ENCODE measurements at regions not wholly inside any gene's neighbourhood (a gene's known extent, or its start where the extent isn't known, plus 50 kb on each side); places are given as distances from the start of the nearest gene placed in this dataset.

DNA sequence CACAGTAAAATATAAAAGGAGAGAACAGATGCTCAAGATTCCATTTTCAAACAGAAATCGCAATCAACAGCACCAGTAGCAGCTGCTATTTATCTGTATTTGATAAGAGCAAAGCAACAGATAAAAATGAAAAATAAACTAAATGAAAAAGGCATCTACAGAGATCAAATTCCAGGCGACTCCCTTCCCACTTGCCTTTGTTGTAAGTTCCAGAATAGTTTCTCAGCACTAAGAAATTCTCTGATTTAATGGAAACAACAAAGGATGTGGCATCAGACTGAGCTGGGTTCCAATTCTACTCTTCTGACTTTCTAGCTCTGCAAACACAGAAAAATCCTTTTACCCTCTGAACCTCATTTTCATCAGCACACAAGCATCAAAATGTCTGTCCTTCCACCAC, 110.8 kb upstream of the MME start:
- DNase-seq (ENCODE audit: low spot score in 2 of 2) = no peak
- no peaks in the 10 kb centered on the region for H3K4me1 ChIP-seq
- no peaks in the 10 kb centered on the region for H3K27me3 ChIP-seq (ENCODE audit: low read depth)
- H3K36me3 ChIP-seq (replicated peaks) = no peaks in the 10 kb centered on the region
- in situ Hi-C loops (cut with MboI; ENCODE audit: low sequenced_read_pairs) = no loop called here
- no peak overlapping the region for H3K4me3 ChIP-seq
- no peaks in the 10 kb centered on the region for H3K9me3 ChIP-seq

DNA sequence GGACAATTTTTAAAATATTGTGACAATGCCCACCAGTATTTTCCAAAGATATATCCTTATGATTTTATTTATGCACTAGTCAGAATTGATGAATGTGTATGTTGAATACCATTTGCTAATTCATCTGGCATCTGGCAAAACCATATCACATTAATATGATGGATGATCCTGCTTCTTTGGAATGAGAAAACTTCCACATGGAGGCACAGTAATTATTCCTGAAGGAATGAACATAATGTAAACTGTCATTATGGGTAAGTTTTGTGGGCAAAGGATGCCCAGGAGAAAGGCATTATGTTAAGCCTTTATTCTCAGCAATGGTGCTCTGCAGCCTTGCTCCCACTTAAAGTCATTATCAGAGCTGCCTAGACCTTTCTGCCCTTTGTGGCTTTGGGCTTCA, 113.0 kb upstream of the MME start:
- in situ Hi-C loops (cut with MboI; ENCODE audit: low sequenced_read_pairs) = no loop called here
- no peaks in the 10 kb centered on the region for H3K27me3 ChIP-seq (ENCODE audit: low read depth)
- no peaks in the 10 kb centered on the region for H3K36me3 ChIP-seq (replicated peaks)
- DNase-seq (ENCODE audit: low spot score in 2 of 2) = no peak
- no peaks in the 10 kb centered on the region for H3K4me1 ChIP-seq
- no peaks in the 10 kb centered on the region for H3K9me3 ChIP-seq
- no peak overlapping the region for H3K4me3 ChIP-seq

GRCh38 chr3:154956815-154957214, 123.3 kb upstream of the MME start:
- Histone ChIP-seq H3K4me1 (no peaks in the 10 kb centered on the region), H3K4me3 (no peak overlapping the region), H3K27me3 (ENCODE audit: low read depth) (no peaks in the 10 kb centered on the region), H3K9me3 (no peaks in the 10 kb centered on the region), H3K36me3 (replicated peaks) (no peaks in the 10 kb centered on the region)
- DNase-seq (ENCODE audit: low spot score in 2 of 2) = no peak
- in situ Hi-C loops (cut with MboI; ENCODE audit: low sequenced_read_pairs) = loop anchor here (10.0 kb wide), 1 partner anchor 368 kb away; no protein-coding TSS in a partner anchor

DNA sequence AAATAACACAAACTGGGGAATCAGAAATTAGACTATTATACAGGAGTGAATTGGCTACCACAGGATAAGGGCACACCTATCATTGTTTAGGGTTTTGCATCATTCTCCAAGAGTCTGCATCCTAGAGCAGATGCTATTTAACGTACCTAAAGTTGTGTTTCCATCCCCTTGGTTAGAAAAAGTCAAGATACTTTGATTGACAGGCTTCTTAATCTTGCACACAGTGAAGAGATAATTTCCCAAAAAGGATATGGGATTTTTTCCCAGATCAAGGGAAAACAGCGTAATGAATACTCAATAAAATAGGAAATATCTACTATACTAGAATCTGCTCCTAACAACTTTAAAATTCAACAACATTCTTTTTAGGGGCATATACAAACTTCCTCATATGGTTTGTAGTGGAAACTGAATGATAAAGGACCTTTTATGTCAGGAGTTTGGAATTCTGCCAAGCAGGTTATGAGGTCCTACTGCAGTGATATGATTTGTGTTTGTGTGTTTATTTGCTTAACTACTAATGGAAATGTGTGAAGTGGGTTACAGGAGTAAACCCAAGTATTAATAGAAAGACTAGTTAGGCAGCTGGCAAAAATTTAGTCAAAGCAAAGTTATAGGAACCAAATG, 124.1 kb upstream of the MME start:
- DNase-seq (ENCODE audit: low spot score in 2 of 2) = no peak
- Histone ChIP-seq H3K36me3 (replicated peaks) (no peaks in the 10 kb centered on the region), H3K4me3 (no peak overlapping the region), H3K9me3 (no peaks in the 10 kb centered on the region), H3K4me1 (no peaks in the 10 kb centered on the region), H3K27me3 (ENCODE audit: low read depth) (no peaks in the 10 kb centered on the region)
- in situ Hi-C loops (cut with MboI; ENCODE audit: low sequenced_read_pairs) = loop anchor here (10.0 kb wide), 1 partner anchor 369 kb away; no protein-coding TSS in a partner anchor

DNA sequence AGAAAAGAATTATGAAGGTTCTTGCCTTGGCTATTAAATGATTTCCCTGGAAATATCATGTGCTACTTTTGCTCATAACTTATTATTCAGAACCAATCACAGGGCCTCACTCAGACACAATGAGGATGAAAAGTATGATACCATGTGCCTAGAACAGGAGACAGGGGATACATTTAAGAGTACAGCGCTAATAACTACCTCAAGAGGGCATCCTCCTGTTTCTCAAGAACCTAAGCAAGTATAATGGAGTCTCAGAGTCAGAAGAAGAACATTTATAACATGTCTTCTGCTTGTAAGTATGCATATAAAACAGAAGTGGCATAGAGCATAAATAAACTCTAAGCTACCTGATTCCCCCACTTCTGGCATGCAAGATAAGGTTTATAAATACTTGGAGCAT, 125.4 kb upstream of the MME start:
- H3K36me3 ChIP-seq (replicated peaks) = no peaks in the 10 kb centered on the region
- no peaks in the 10 kb centered on the region for H3K27me3 ChIP-seq (ENCODE audit: low read depth)
- peak in 1 of 2 experiments; percentile 68 for DNase-seq (ENCODE audit: low spot score in 2 of 2)
- no peaks in the 10 kb centered on the region for H3K4me1 ChIP-seq
- no peak overlapping the region for H3K4me3 ChIP-seq
- no peaks in the 10 kb centered on the region for H3K9me3 ChIP-seq
- in situ Hi-C loops (cut with MboI; ENCODE audit: low sequenced_read_pairs) = loop anchor here (10.0 kb wide), 1 partner anchor 370 kb away; no protein-coding TSS in a partner anchor

GRCh38 chr3:154953538-154953937, 126.6 kb upstream of the MME start:
- Histone ChIP-seq H3K36me3 (replicated peaks) (no peaks in the 10 kb centered on the region), H3K9me3 (no peaks in the 10 kb centered on the region), H3K4me1 (no peaks in the 10 kb centered on the region), H3K27me3 (ENCODE audit: low read depth) (no peaks in the 10 kb centered on the region), H3K4me3 (no peak overlapping the region)
- in situ Hi-C loops (cut with MboI; ENCODE audit: low sequenced_read_pairs) = loop anchor here (10.0 kb wide), 1 partner anchor 371 kb away; no protein-coding TSS in a partner anchor
- no peak for DNase-seq (ENCODE audit: low spot score in 2 of 2)

- in situ Hi-C loops (cut with MboI; ENCODE audit: low sequenced_read_pairs) = loop anchor here (10.0 kb wide), 1 partner anchor 372 kb away; no protein-coding TSS in a partner anchor
- Histone ChIP-seq H3K9me3 (no peaks in the 10 kb centered on the region), H3K4me1 (no peaks in the 10 kb centered on the region), H3K27me3 (ENCODE audit: low read depth) (no peaks in the 10 kb centered on the region), H3K36me3 (replicated peaks) (no peaks in the 10 kb centered on the region), H3K4me3 (no peak overlapping the region)
- no peak for DNase-seq (ENCODE audit: low spot score in 2 of 2)
Observed at GRCh38 chr3:154952553-154952952, 127.6 kb upstream of the MME start.

DNA sequence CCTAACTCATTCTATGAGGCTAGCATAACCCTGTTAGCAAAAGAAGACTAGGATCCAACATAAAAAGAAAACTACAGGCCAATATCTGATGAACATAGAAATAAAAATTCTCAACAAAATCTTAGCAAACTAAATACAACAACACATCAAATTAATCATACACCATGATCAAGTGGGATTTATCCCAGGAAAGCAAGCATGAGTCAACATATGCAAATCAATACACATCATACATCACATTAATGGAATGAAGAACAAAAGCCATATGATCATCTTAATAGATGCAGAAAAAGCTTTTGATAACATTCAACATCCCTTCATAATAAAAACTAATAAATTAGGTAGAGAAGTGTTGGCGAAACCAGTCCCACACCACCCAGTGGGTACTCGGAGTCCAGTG, 136.1 kb upstream of the MME start:
- Histone ChIP-seq H3K9me3 (no peaks in the 10 kb centered on the region), H3K36me3 (replicated peaks) (no peaks in the 10 kb centered on the region), H3K4me3 (no peak overlapping the region), H3K4me1 (no peaks in the 10 kb centered on the region), H3K27me3 (ENCODE audit: low read depth) (no peaks in the 10 kb centered on the region)
- in situ Hi-C loops (cut with MboI; ENCODE audit: low sequenced_read_pairs) = no loop called here
- no peak for DNase-seq (ENCODE audit: low spot score in 2 of 2)

- in situ Hi-C loops (cut with MboI; ENCODE audit: low sequenced_read_pairs) = no loop called here
- H3K9me3 ChIP-seq = no peaks in the 10 kb centered on the region
- H3K27me3 ChIP-seq (ENCODE audit: low read depth) = no peaks in the 10 kb centered on the region
- H3K4me1 ChIP-seq = no peaks in the 10 kb centered on the region
- H3K4me3 ChIP-seq = no peak overlapping the region
- no peak for DNase-seq (ENCODE audit: low spot score in 2 of 2)
- H3K36me3 ChIP-seq (replicated peaks) = no peaks in the 10 kb centered on the region
Observed at GRCh38 chr3:154942827-154943226, 137.3 kb upstream of the MME start.

- in situ Hi-C loops (cut with MboI; ENCODE audit: low sequenced_read_pairs) = no loop called here
- no peaks in the 10 kb centered on the region for H3K27me3 ChIP-seq (ENCODE audit: low read depth)
- no peaks in the 10 kb centered on the region for H3K9me3 ChIP-seq
- H3K36me3 ChIP-seq (replicated peaks) = no peaks in the 10 kb centered on the region
- no peak overlapping the region for H3K4me3 ChIP-seq
- no peak for DNase-seq (ENCODE audit: low spot score in 2 of 2)
- H3K4me1 ChIP-seq = no peaks in the 10 kb centered on the region
Observed at GRCh38 chr3:154936196-154936595, 143.9 kb upstream of the MME start.

DNA sequence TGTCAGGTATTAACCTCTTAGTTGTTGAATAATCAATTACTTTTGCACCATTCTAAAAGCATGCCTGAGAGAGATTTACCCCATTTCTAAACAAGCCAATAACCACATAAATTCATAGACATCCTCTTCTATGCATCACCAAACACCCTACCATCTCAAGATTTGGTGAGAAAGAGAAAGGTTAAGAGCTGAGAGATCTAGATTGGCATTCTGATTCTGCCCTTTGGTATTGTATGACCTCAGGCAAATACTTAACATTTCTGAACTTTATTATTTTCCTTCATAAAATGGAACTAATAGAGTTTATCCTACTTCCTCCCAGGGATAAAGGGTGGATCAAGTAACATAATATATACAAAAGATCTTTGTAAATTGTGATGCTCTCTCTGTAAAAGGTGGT, 146.5 kb upstream of the MME start:
- no peak for DNase-seq (ENCODE audit: low spot score in 2 of 2)
- H3K27me3 ChIP-seq (ENCODE audit: low read depth) = no peaks in the 10 kb centered on the region
- no peaks in the 10 kb centered on the region for H3K4me1 ChIP-seq
- H3K36me3 ChIP-seq (replicated peaks) = no peaks in the 10 kb centered on the region
- H3K4me3 ChIP-seq = no peak overlapping the region
- in situ Hi-C loops (cut with MboI; ENCODE audit: low sequenced_read_pairs) = no loop called here
- no peaks in the 10 kb centered on the region for H3K9me3 ChIP-seq

GRCh38 chr3:154932633-154933032, 147.5 kb upstream of the MME start:
- in situ Hi-C loops (cut with MboI; ENCODE audit: low sequenced_read_pairs) = no loop called here
- no peaks in the 10 kb centered on the region for H3K36me3 ChIP-seq (replicated peaks)
- H3K9me3 ChIP-seq = no peaks in the 10 kb centered on the region

GRCh38 chr3:154931484-154931883, 148.6 kb upstream of the MME start:
- Histone ChIP-seq H3K4me1 (no peaks in the 10 kb centered on the region; the same call in 1 of the 2 replicates), H3K9me3 (no peaks in the 10 kb centered on the region), H3K27me3 (ENCODE audit: low read depth) (no peaks in the 10 kb centered on the region), H3K4me3 (no peak overlapping the region), H3K36me3 (replicated peaks) (no peaks in the 10 kb centered on the region)
- in situ Hi-C loops (cut with MboI; ENCODE audit: low sequenced_read_pairs) = no loop called here
- no peak for DNase-seq (ENCODE audit: low spot score in 2 of 2)

More at GRCh38 chr3:154932633-154933032, 147.5 kb upstream of the MME start:
- Histone ChIP-seq H3K4me1 (no peaks in the 10 kb centered on the region), H3K27me3 (ENCODE audit: low read depth) (no peaks in the 10 kb centered on the region), H3K4me3 (no peak overlapping the region)
- DNase-seq (ENCODE audit: low spot score in 2 of 2) = no peak

GRCh38 chr3:154926721-154927120, 153.4 kb upstream of the MME start:
- in situ Hi-C loops (cut with MboI; ENCODE audit: low sequenced_read_pairs) = no loop called here
- Histone ChIP-seq H3K4me3 (no peak overlapping the region), H3K4me1 (no peaks in the 10 kb centered on the region; the same call in 1 of the 2 replicates), H3K9me3 (no peaks in the 10 kb centered on the region), H3K27me3 (ENCODE audit: low read depth) (no peaks in the 10 kb centered on the region), H3K36me3 (replicated peaks) (no peaks in the 10 kb centered on the region)
- no peak for DNase-seq (ENCODE audit: low spot score in 2 of 2)

DNA sequence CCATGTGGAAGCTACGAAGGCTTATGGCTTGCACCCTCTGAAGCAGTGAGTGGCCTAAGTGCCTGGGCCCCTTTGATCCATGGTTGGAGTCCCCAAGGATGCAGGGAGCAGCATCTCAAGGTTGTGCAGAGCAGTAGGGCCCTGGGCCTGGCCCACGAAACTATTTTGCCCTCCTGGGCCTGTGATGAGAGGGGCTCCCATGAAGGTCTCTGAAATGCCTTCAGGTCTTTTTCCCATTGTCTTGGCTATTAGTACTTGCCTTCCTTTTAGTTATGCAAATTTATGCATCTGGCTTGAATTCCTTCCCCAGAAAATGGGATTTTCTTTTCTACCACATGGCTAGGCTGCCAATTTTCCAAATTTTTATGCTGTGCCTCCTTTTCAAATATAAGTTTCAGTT, 158.8 kb upstream of the MME start:
- H3K4me1 ChIP-seq = no peaks in the 10 kb centered on the region; the same call in 1 of the 2 replicates
- no peaks in the 10 kb centered on the region for H3K27me3 ChIP-seq (ENCODE audit: low read depth)
- no peaks in the 10 kb centered on the region for H3K9me3 ChIP-seq
- no peak for DNase-seq (ENCODE audit: low spot score in 2 of 2)
- in situ Hi-C loops (cut with MboI; ENCODE audit: low sequenced_read_pairs) = no loop called here
- H3K36me3 ChIP-seq (replicated peaks) = no peaks in the 10 kb centered on the region
- H3K4me3 ChIP-seq = no peak overlapping the region

Data from HAP-1 (cell line).